ENCODE measurements at regions not wholly inside any gene's neighbourhood (a gene's known extent, or its start where the extent isn't known, plus 50 kb on each side); places are given as distances from the start of the nearest gene placed in this dataset.

GRCh38 chr7:94056796-94057207, 52.6 kb upstream of the BET1 start:
- no peak for TF ChIP-seq CTCF (IDR thresholded peaks at IDR 0.05)
- WGBS (ENCODE audit: insufficient coverage), result no CpG with 5 or more reads among the region's 3 CpGs
- H4K20me1 ChIP-seq (ENCODE audit: insufficient read depth, low read length), result no peaks in the 10 kb centered on the region
- H3K27ac ChIP-seq (ENCODE audit: low read depth in 1 of 2, low read length in 2 of 2), result no peak overlapping the region
- no peaks in the 10 kb centered on the region for H3K79me2 ChIP-seq (ENCODE audit: insufficient read depth, low read length)
- H3K36me3 Mint-ChIP-seq, result peaks cover 0 to 5% of the 10 kb centered on the region in 2 donors
- H3K27me3 Mint-ChIP-seq (ENCODE audit: low read depth in 3 of 3), result peaks cover 9 to 15% (median 14%) of the 10 kb centered on the region in 3 donors
- H3K4me2 ChIP-seq (replicated peaks; ENCODE audit: extremely low read depth, low read length, poor library complexity, severe bottlenecking), result no peak overlapping the region
- H3K9ac ChIP-seq (ENCODE audit: insufficient read depth, low read length, poor library complexity, severe bottlenecking), result no peak overlapping the region
- peaks cover 0 to 3% of the 10 kb centered on the region in 2 donors for H3K9me3 ChIP-seq (replicated peaks in 1 of 2; ENCODE audit: control insufficient read depth in 1 of 2, insufficient read depth in 1 of 2, low read length in 2 of 2)
- intact Hi-C loops (cut with micrococcal nuclease), result no loop called here
- peaks cover 6 to 11% of the 10 kb centered on the region in 2 donors for H3K4me1 ChIP-seq (ENCODE audit: control insufficient read depth in 1 of 2, insufficient read depth in 2 of 2, low read length in 2 of 2)
- H3K9me3 Mint-ChIP-seq, result peaks cover 5 to 16% (median 11%) of the 10 kb centered on the region in 7 donors
- H3K36me3 ChIP-seq (replicated peaks in 1 of 2; ENCODE audit: control insufficient read depth in 1 of 2, insufficient read depth in 2 of 2, low read length in 2 of 2), result no peaks in the 10 kb centered on the region
- H3K27me3 ChIP-seq (ENCODE audit: control insufficient read depth in 2 of 2, insufficient read depth in 2 of 2, low read length in 2 of 2), result peaks cover 4 to 7% of the 10 kb centered on the region in 2 donors
- no peak overlapping the region for H2AFZ ChIP-seq (ENCODE audit: insufficient read depth, low read depth, low read length, poor library complexity, severe bottlenecking)
- peak; percentile 23 to 81 (median 62) for DNase-seq
- H3K27ac Mint-ChIP-seq, result no peak overlapping the region
- peaks cover 11% of the 10 kb centered on the region for H3K4me1 Mint-ChIP-seq
- no peak overlapping the region for H3K4me3 Mint-ChIP-seq
- no peak overlapping the region for H3K4me3 ChIP-seq (replicated peaks in 1 of 3; ENCODE audit: low read depth in 2 of 3, low read length in 3 of 3)

GRCh38 chr7:94057955-94058354, 53.8 kb upstream of the BET1 start:
- peaks cover 5 to 16% (median 11%) of the 10 kb centered on the region in 7 donors for H3K9me3 Mint-ChIP-seq
- intact Hi-C loops (cut with micrococcal nuclease), result no loop called here
- Histone ChIP-seq H3K4me3 (replicated peaks in 1 of 3; ENCODE audit: low read depth in 2 of 3, low read length in 3 of 3) (no peak overlapping the region), H4K20me1 (ENCODE audit: insufficient read depth, low read length) (no peaks in the 10 kb centered on the region), H3K9me3 (replicated peaks in 1 of 2; ENCODE audit: control insufficient read depth in 1 of 2, insufficient read depth in 1 of 2, low read length in 2 of 2) (peaks cover 0 to 3% of the 10 kb centered on the region in 2 donors), H3K27ac (ENCODE audit: low read depth in 1 of 2, low read length in 2 of 2) (no peak overlapping the region), H3K36me3 (replicated peaks in 1 of 2; ENCODE audit: control insufficient read depth in 1 of 2, insufficient read depth in 2 of 2, low read length in 2 of 2) (no peaks in the 10 kb centered on the region), H3K4me1 (ENCODE audit: control insufficient read depth in 1 of 2, insufficient read depth in 2 of 2, low read length in 2 of 2) (peaks cover 6 to 11% of the 10 kb centered on the region in 2 donors), H3K79me2 (ENCODE audit: insufficient read depth, low read length) (no peaks in the 10 kb centered on the region), H3K27me3 (ENCODE audit: control insufficient read depth in 2 of 2, insufficient read depth in 2 of 2, low read length in 2 of 2) (peaks cover 12 to 14% of the 10 kb centered on the region in 2 donors), H3K9ac (ENCODE audit: insufficient read depth, low read length, poor library complexity, severe bottlenecking) (no peak overlapping the region), H2AFZ (ENCODE audit: insufficient read depth, low read depth, low read length, poor library complexity, severe bottlenecking) (no peak overlapping the region), H3K4me2 (replicated peaks; ENCODE audit: extremely low read depth, low read length, poor library complexity, severe bottlenecking) (no peak overlapping the region)
- no peak for DNase-seq
- H3K27me3 Mint-ChIP-seq (ENCODE audit: low read depth in 3 of 3), result peaks cover 14 to 24% (median 22%) of the 10 kb centered on the region in 3 donors
- no peak for TF ChIP-seq CTCF (IDR thresholded peaks at IDR 0.05)
- H3K4me3 Mint-ChIP-seq, result no peak overlapping the region
- 100% methylated on average over 3 of the region's 4 CpGs for WGBS (ENCODE audit: insufficient coverage)
- peak overlapping the region in 2 of 7 donors; percentile 13 to 22 for H3K27ac Mint-ChIP-seq
- H3K4me1 Mint-ChIP-seq, result peaks cover 11% of the 10 kb centered on the region
- H3K36me3 Mint-ChIP-seq, result peaks cover 0 to 5% of the 10 kb centered on the region in 2 donors

All from CD14-positive monocyte (primary cell).